ENCODE measurements at regions not wholly inside any gene's neighbourhood (a gene's known extent, or its start where the extent isn't known, plus 50 kb on each side); places are given as distances from the start of the nearest gene placed in this dataset.

- no peak for DNase-seq (ENCODE audit: extremely low spot score in 2 of 2)
Measured at GRCh38 chr2:21217442-21217841, 93.7 kb downstream of the TDRD15 start.

GRCh38 chr2:21220930-21221329 lies 97.2 kb downstream of the TDRD15 start:
- Histone ChIP-seq H3K9me3 (no peaks in the 10 kb centered on the region), H3K36me3 (no peaks in the 10 kb centered on the region), H3K27ac (no peak overlapping the region), H3K27me3 (no peaks in the 10 kb centered on the region), H3K4me3 (no peak overlapping the region), H3K4me1 (no peaks in the 10 kb centered on the region)
- intact Hi-C loops (cut with DNase I), result no loop called here
- TF ChIP-seq, protein P1, sequence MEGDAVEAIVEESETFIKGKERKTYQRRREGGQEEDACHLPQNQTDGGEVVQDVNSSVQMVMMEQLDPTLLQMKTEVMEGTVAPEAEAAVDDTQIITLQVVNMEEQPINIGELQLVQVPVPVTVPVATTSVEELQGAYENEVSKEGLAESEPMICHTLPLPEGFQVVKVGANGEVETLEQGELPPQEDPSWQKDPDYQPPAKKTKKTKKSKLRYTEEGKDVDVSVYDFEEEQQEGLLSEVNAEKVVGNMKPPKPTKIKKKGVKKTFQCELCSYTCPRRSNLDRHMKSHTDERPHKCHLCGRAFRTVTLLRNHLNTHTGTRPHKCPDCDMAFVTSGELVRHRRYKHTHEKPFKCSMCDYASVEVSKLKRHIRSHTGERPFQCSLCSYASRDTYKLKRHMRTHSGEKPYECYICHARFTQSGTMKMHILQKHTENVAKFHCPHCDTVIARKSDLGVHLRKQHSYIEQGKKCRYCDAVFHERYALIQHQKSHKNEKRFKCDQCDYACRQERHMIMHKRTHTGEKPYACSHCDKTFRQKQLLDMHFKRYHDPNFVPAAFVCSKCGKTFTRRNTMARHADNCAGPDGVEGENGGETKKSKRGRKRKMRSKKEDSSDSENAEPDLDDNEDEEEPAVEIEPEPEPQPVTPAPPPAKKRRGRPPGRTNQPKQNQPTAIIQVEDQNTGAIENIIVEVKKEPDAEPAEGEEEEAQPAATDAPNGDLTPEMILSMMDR (IDR thresholded peaks at IDR 0.05), result no peak
- TF ChIP-seq POLR2AphosphoS5 (IDR thresholded peaks at IDR 0.05; ENCODE audit: insufficient read depth in 1 of 2, low read depth in 1 of 2), result no peak
- DNase-seq (ENCODE audit: extremely low spot score in 2 of 2), result no peak

More at GRCh38 chr2:21217442-21217841, 93.7 kb downstream of the TDRD15 start:
- H3K27ac ChIP-seq, result no peak overlapping the region
- intact Hi-C loops (cut with DNase I), result no loop called here
- H3K36me3 ChIP-seq, result no peaks in the 10 kb centered on the region
- no peaks in the 10 kb centered on the region for H3K4me1 ChIP-seq
- H3K9me3 ChIP-seq, result no peaks in the 10 kb centered on the region
- H3K27me3 ChIP-seq, result no peaks in the 10 kb centered on the region
- no peak overlapping the region for H3K4me3 ChIP-seq
- no peak for TF ChIP-seq POLR2AphosphoS5 (IDR thresholded peaks at IDR 0.05; ENCODE audit: insufficient read depth in 1 of 2, low read depth in 1 of 2)
- no peak for TF ChIP-seq POLR2A (IDR thresholded peaks at IDR 0.05)
- TF ChIP-seq, protein P1 (IDR thresholded peaks at IDR 0.05), result no peak

- Histone ChIP-seq H3K27me3 (no peaks in the 10 kb centered on the region), H3K4me3 (no peak overlapping the region), H3K9me3 (no peaks in the 10 kb centered on the region), H3K27ac (no peak overlapping the region), H3K4me1 (peaks cover 3% of the 10 kb centered on the region), H3K36me3 (no peaks in the 10 kb centered on the region)
- no peak for DNase-seq (ENCODE audit: extremely low spot score in 2 of 2)
- intact Hi-C loops (cut with DNase I), result no loop called here
- TF ChIP-seq, protein P1 (IDR thresholded peaks at IDR 0.05), result no peak
- no peak for TF ChIP-seq POLR2AphosphoS5 (IDR thresholded peaks at IDR 0.05; ENCODE audit: insufficient read depth in 1 of 2, low read depth in 1 of 2)
- TF ChIP-seq POLR2A (IDR thresholded peaks at IDR 0.05), result no peak
Measured at GRCh38 chr2:21223618-21224017, 99.8 kb downstream of the TDRD15 start.

DNA sequence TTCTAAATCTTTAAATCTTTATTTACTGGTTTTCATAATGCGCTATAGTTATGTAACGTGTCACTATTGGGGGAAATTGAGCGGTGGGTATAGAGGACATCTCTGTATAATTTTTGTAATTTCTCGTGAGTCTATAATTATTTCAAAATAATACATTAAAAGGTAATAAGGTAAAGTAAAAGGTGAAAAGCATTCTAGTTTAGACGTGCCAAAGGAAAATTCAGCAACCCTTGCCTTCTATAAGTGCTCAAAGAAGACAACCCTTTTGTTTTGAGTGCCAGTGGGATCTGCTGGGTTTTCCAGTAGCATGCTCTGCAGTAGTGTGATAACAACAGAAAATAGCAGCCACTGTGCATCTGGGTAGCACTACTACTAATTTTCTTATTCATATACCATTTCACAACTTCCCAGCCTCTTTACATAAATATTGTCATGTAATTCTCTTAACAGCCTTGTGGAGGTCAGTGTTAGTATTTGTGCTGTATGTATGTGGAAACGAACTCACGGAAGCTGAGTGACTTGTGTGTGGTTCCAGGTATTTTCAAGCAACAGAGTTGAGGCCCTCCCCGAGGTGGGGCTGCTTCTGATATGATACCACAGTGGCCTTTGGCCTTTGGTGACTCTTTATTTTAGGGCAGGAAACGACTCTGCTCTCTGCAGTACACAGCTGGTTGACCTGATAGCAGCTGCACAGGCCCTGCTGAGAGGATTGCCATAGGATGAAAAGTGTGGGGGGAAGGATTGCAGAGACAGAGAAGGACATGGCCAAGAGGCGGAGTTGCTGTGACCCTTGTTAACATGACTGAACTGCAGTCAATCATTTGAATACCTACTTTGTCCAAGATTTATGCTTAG lies 104.5 kb downstream of the TDRD15 start:
- H3K27ac ChIP-seq, result no peak overlapping the region
- no peak for TF ChIP-seq POLR2AphosphoS5 (IDR thresholded peaks at IDR 0.05; ENCODE audit: insufficient read depth in 1 of 2, low read depth in 1 of 2)
- TF ChIP-seq, protein P1 (IDR thresholded peaks at IDR 0.05), result no peak
- no peak for TF ChIP-seq POLR2A (IDR thresholded peaks at IDR 0.05)
- no peak overlapping the region for H3K4me3 ChIP-seq
- H3K9me3 ChIP-seq, result no peaks in the 10 kb centered on the region
- H3K4me1 ChIP-seq, result peaks cover 14% of the 10 kb centered on the region
- no peaks in the 10 kb centered on the region for H3K27me3 ChIP-seq
- intact Hi-C loops (cut with DNase I), result no loop called here
- no peaks in the 10 kb centered on the region for H3K36me3 ChIP-seq
- DNase-seq (ENCODE audit: extremely low spot score in 2 of 2), result no peak

DNA sequence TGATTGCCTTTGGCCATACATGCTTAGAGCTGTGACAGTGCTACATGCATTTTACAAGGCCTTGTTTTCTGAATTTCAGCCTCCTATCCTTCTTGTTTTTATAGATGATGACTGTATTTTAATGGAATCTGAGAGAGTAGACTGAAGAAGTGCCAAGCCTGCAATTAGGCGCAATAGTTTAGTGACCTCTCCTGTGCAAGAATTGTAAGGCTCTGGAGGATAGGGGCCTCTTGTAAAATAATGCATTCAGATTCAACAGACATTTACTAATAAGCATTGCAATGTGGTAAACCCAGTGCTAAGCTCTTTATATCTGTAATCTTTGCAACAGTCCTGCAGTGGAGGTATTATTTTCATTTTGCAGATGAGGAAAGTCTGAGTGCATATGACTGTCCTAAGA lies 105.5 kb downstream of the TDRD15 start:
- no peak overlapping the region for H3K27ac ChIP-seq
- peaks cover 14% of the 10 kb centered on the region for H3K4me1 ChIP-seq
- H3K4me3 ChIP-seq, result no peak overlapping the region
- H3K9me3 ChIP-seq, result no peaks in the 10 kb centered on the region
- H3K27me3 ChIP-seq, result no peaks in the 10 kb centered on the region
- TF ChIP-seq POLR2A (IDR thresholded peaks at IDR 0.05) (no peak), POLR2AphosphoS5 (IDR thresholded peaks at IDR 0.05; ENCODE audit: insufficient read depth in 1 of 2, low read depth in 1 of 2) (no peak)
- no peak for DNase-seq (ENCODE audit: extremely low spot score in 2 of 2)
- intact Hi-C loops (cut with DNase I), result no loop called here
- no peaks in the 10 kb centered on the region for H3K36me3 ChIP-seq

All from vagina (tissue), 2 donors.